Sciatic nerve (tissue), 2 donors: ENCODE measurements at regions not wholly inside any gene's neighbourhood (a gene's known extent, or its start where the extent isn't known, plus 50 kb on each side); places are given as distances from the start of the nearest gene placed in this dataset.

ENCODE experiments used
- ATAC-seq: fragments of 200-7000 bp; cut with Tn5 transposase; one replicate; pipeline ENCODE4 v1.9.1; 2020; ENCODE audit warnings: mild to moderate bottlenecking, moderate library complexity
- DNase-seq: peaks from one replicate; pipeline ENCODE4 v3.0.0-alpha.2; 2020; ENCODE audit warnings: low spot score
- intact Hi-C: fragments of 100-400 bp; cut with DNase I; formaldehyde crosslinking; loops from one replicate; pipeline ENCODE4 v1.14.2; 2022
- donor health status: DM: no; HTN: no; CAD: no.
- donor health status: DM: no; HTN: no; CAD: no.

DNA sequence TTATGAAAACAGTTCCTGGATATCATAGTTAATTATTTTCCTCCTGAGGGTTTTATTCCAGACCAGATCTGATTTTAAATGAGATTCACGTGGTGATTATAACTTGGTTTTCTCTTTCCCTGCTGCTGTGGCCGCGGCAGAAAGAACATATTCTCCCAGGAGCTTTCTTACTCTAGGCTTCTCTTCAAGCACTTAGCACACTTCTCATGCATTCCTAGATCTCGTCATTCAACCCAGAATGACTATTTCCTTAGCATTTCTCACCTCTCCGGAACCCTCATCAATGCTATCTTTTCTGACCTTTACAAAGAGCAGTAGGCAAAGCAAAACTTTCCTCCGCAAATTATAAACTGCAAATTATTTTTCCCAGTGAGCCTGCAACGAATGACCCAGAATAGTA lies 122.9 kb downstream of the GPAT3 start:
- intact Hi-C loops, result no loop called here
- peak; percentile 62 for ATAC-seq
- no peak for DNase-seq

DNA sequence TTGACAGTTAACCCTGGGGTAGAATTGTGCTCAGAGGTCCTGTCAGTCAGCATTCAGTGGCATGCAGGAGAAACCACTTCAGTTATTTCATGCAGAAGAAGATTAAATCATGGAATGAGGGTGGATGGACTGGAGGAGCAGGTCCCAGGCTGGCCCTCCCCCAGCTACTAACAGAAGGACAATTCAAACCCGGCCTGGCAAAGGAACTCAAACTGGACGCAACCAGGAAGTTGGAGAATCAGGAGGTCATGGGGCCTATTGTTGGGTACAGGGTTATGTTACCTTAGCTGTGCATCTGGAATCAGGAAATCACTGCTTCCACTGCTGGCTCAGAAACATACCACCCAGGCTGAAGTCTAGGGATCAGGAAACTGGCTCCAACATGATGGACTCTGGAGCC lies 121.4 kb downstream of the GPAT3 start:
- ATAC-seq (no peak), DNase-seq (no peak)
- intact Hi-C loops, result no loop called here
